HepG2 (cell line): ENCODE measurements at regions not wholly inside any gene's neighbourhood (a gene's known extent, or its start where the extent isn't known, plus 50 kb on each side); places are given as distances from the start of the nearest gene placed in this dataset.

Experiments used
- ATAC-seq: fragments of 200-7000 bp; cut with Tn5 transposase; 3 replicates; pipeline ENCODE4 v1.9.1; 2020; ENCODE audit warnings: mild to moderate bottlenecking, moderate library complexity
- BruUV-seq: library from RNA; stranded (reverse); fragments of 400-500 nt; replicated peaks from 2 replicates; lab custom pipeline; 2021; lab: Mats Ljungman, UMichigan
- CTCF ChIA-PET: fragments of 300-600 bp; formaldehyde crosslinking; extraction: SDS; loops from one replicate; lab custom pipeline; 2021; ENCODE audit warnings: low total read pairs, inconsistent platforms, low intra/inter-chr PET ratio; lab: Yijun Ruan, JAX
- POLR2A ChIA-PET: fragments of 350-600 bp; sonication (Branson Sonifier 250); formaldehyde crosslinking; loops from one replicate; lab custom pipeline; 2020; ENCODE audit warnings: antibody characterized with exemption, inconsistent platforms; lab: Yijun Ruan, JAX
- DNase-seq: peaks from one replicate; pipeline ENCODE4 v3.0.0-alpha.2; 2015; ENCODE audit warnings: low spot score
- FAIRE-seq: peaks from 3 replicates; lab custom pipeline; 2011; peaks lifted over from hg19 to GRCh38; lab: Jason Lieb, UNC
- H2AFZ ChIP-seq: one replicate; pipeline ENCODE4 v1.6.1; 2011; ENCODE audit warnings: low read length, inconsistent platforms
- H3K27ac ChIP-seq: fragments of 300-600 bp; 3 replicates; pipeline ENCODE4 v1.8.0; 2011; ENCODE audit warnings: mixed run types, mild to moderate bottlenecking, mixed read lengths, low read length, inconsistent platforms; ENCODE audit not compliant: insufficient read depth; ENCODE audit errors: extremely low read length
- H3K27me3 ChIP-seq, 2 experiments: fragments of 200-600 bp in 1 of 2; 2 replicates in 1 of 2; 3 replicates in 1 of 2; pipeline versions ENCODE4 v1.6.0 to v1.8.0; 2011; ENCODE audit warnings: low read length in 2 of 2, mild to moderate bottlenecking in 2 of 2, moderate library complexity in 2 of 2, inconsistent platforms in 1 of 2; ENCODE audit not compliant: insufficient read depth in 2 of 2, control insufficient read depth in 1 of 2
- H3K36me3 ChIP-seq, 2 experiments: fragments of 200-600 bp in 1 of 2; replicated peaks in 1 of 2; 2 replicates in 1 of 2; 3 replicates in 1 of 2; pipeline versions ENCODE4 v1.5.1 to v1.8.0; 2011; ENCODE audit warnings: low read length in 2 of 2, inconsistent platforms in 1 of 2; ENCODE audit not compliant: insufficient read depth in 2 of 2, control insufficient read depth in 1 of 2
- H3K4me1 ChIP-seq: 2 replicates; pipeline ENCODE4 v1.5.1; 2012; ENCODE audit warnings: low read length, inconsistent platforms; ENCODE audit not compliant: insufficient read depth
- H3K4me2 ChIP-seq: 2 replicates; pipeline ENCODE4 v1.6.0; 2011; ENCODE audit warnings: low read depth, low read length, inconsistent platforms
- H3K4me3 ChIP-seq, 3 experiments: fragments of 200-600 bp in 1 of 3; sonication (generic), shearing (Covaris generic) in 1 of 3; replicated peaks in 1 of 3; 2 replicates each; pipeline ENCODE4 v1.5.1; 2011 to 2016; ENCODE audit warnings: low read length in 3 of 3, inconsistent platforms in 2 of 3, low read depth in 2 of 3, mild to moderate bottlenecking in 2 of 3, control low read depth in 1 of 3, mixed read lengths in 1 of 3; ENCODE audit not compliant: insufficient read depth in 1 of 3
- H3K79me2 ChIP-seq: one replicate; pipeline ENCODE4 v1.6.1; 2011; ENCODE audit warnings: low read length, inconsistent platforms; ENCODE audit not compliant: insufficient read depth
- H3K9ac ChIP-seq: 2 replicates; pipeline ENCODE4 v1.6.0; 2011; ENCODE audit warnings: mild to moderate bottlenecking, low read depth, low read length, inconsistent platforms; ENCODE audit not compliant: insufficient read depth
- H3K9me3 ChIP-seq: 2 replicates; pipeline ENCODE4 v1.5.1; 2012; ENCODE audit warnings: mild to moderate bottlenecking, low read length
- H4K20me1 ChIP-seq: 2 replicates; pipeline ENCODE4 v1.6.0; 2011; ENCODE audit warnings: inconsistent platforms, mild to moderate bottlenecking, low read length, moderate library complexity; ENCODE audit not compliant: insufficient read depth
- CEBPB ChIP-seq: IDR thresholded peaks from 2 replicates; pipeline ENCODE4 v1.6.1; 2011; ENCODE audit warnings: low read depth, low read length, improper control_type of control experiment, borderline replicate concordance
- POLR2AphosphoS2 ChIP-seq: IDR thresholded peaks from 2 replicates; pipeline ENCODE4 v1.6.1; 2011; ENCODE audit warnings: low read depth, low read length, improper control_type of control experiment
- SRSF1 ChIP-seq: fragments of 200-400 bp; formaldehyde crosslinking; optimal IDR thresholded peaks from 2 replicates; pipeline ENCODE3; 2017; ENCODE audit warnings: mild to moderate bottlenecking, low read depth, low read length, moderate library complexity
- TBP ChIP-seq: sonication (generic); formaldehyde crosslinking; IDR thresholded peaks from 2 replicates; pipeline ENCODE4 v1.5.0; 2020; ENCODE audit warnings: missing genetic modification reagents
- ZNF773 ChIP-seq: sonication (generic); formaldehyde crosslinking; IDR thresholded peaks from 2 replicates; pipeline ENCODE4 v1.4.0; 2020; ENCODE audit warnings: missing genetic modification reagents, borderline replicate concordance
- WGBS: methylation state at CpG from one replicate; pipeline ENCODE4 v1.1.6; 2017; ENCODE audit warnings: low lambda C conversion rate; 5-methylcytosine and 5-hydroxymethylcytosine counted together
- in situ Hi-C: cut with HindIII; loops from 2 replicates; pipeline ENCODE4 v1.10.0; 2017; ENCODE audit warnings: low pct_unique_long_range_greater_than_20kb; ENCODE audit not compliant: extremely low pct_ligation_motif_present
- intact Hi-C: fragments of 100-400 bp; cut with micrococcal nuclease; formaldehyde crosslinking; loops from one replicate; pipeline ENCODE4 v1.10.0; 2022; ENCODE audit not compliant: unreplicated experiment
- TF ChIP-seq, protein P1 (sequence below): sonication (generic); formaldehyde crosslinking; IDR thresholded peaks from 2 replicates; pipeline ENCODE4 v1.4.0; 2020; ENCODE audit warnings: low read depth, missing genetic modification reagents
- TF ChIP-seq, protein P2 (sequence below): sonication (generic); formaldehyde crosslinking; IDR thresholded peaks from 2 replicates; pipeline ENCODE4 v1.8.0; 2023; ENCODE audit warnings: mild to moderate bottlenecking, missing genetic modification reagents
- TF ChIP-seq, protein P3 (sequence below): sonication (generic); formaldehyde crosslinking; IDR thresholded peaks from 2 replicates; pipeline ENCODE4 v1.5.0; 2020; ENCODE audit warnings: mild to moderate bottlenecking, missing genetic modification reagents

DNA sequence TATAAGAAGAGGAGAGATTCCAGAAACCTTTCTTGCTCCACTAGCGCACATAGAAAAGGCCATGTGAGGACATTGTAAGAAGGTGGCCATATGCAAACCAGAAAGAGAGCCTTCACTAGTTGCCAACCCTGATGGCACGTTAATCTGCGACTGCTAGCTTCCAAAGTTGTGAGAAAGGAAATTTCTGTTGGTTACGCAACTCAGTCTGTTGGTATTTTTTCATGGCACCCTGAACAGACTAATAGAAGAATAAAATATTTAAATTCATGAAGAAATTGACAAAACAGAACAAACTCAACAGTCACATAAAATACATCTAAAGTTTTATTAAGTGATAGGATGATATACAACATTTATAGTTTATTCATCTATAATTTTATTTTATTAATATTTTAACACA, 625.9 kb upstream of the NRXN1 start:
- 25% methylated on average over 4 of the region's 4 CpGs for whole genome bisulfite sequencing
- H4K20me1 ChIP-seq: no peaks in the 10 kb centered on the region
- ChIA-PET POLR2A (no interaction called here), CTCF (no interaction called here)
- peaks cover 55% of the 10 kb centered on the region for H3K9me3 ChIP-seq
- DNase-seq (no peak), FAIRE-seq (no peak), ATAC-seq (no peak)
- no peak overlapping the region for H3K4me2 ChIP-seq
- H3K4me1 ChIP-seq: no peaks in the 10 kb centered on the region
- in situ Hi-C loops (no loop called here), intact Hi-C loops (no loop called here)
- H3K4me3 ChIP-seq: no peak overlapping the region
- BruUV-seq: no TSS peak
- no peaks in the 10 kb centered on the region for H3K27me3 ChIP-seq
- no peak overlapping the region for H3K9ac ChIP-seq
- no peaks in the 10 kb centered on the region for H3K79me2 ChIP-seq
- H2AFZ ChIP-seq: no peak overlapping the region
- TF ChIP-seq CEBPB: 0 out of 2 replicates have a peak, but pooled peaks have one; percentile 27
- TF ChIP-seq, protein P1, sequence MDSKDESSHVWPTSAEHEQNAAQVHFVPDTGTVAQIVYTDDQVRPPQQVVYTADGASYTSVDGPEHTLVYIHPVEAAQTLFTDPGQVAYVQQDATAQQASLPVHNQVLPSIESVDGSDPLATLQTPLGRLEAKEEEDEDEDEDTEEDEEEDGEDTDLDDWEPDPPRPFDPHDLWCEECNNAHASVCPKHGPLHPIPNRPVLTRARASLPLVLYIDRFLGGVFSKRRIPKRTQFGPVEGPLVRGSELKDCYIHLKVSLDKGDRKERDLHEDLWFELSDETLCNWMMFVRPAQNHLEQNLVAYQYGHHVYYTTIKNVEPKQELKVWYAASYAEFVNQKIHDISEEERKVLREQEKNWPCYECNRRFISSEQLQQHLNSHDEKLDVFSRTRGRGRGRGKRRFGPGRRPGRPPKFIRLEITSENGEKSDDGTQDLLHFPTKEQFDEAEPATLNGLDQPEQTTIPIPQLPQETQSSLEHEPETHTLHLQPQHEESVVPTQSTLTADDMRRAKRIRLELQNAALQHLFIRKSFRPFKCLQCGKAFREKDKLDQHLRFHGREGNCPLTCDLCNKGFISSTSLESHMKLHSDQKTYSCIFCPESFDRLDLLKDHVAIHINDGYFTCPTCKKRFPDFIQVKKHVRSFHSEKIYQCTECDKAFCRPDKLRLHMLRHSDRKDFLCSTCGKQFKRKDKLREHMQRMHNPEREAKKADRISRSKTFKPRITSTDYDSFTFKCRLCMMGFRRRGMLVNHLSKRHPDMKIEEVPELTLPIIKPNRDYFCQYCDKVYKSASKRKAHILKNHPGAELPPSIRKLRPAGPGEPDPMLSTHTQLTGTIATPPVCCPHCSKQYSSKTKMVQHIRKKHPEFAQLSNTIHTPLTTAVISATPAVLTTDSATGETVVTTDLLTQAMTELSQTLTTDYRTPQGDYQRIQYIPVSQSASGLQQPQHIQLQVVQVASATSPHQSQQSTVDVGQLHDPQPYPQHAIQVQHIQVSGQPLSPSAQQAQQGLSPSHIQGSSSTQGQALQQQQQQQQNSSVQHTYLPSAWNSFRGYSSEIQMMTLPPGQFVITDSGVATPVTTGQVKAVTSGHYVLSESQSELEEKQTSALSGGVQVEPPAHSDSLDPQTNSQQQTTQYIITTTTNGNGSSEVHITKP (CRISPR knock-in tag): no peak
- H3K27ac ChIP-seq: no peak overlapping the region
- no peaks in the 10 kb centered on the region for H3K36me3 ChIP-seq

DNA sequence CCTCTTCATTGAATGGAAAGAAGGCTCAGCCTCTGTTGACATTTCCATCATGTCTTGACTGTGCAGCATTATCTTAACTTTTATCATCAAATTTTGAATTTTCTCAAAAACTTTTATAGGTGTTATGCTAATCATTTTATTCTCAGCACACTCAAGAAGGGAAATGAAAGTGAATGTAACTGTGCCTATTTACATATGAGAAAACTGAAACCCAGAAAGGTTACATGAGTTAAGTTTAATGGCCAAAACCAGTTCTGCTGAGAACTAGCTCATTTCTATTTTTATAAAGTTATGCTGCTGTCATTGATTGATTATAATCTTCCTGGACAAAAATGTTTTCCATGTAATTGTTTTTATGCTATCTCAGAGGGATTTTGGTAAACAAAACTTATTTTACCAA, 618.8 kb upstream of the NRXN1 start:
- intact Hi-C loops (no loop called here), in situ Hi-C loops (no loop called here)
- BruUV-seq: no TSS peak
- ATAC-seq: no peak
- Histone ChIP-seq H3K36me3 (no peaks in the 10 kb centered on the region), H3K27me3 (no peaks in the 10 kb centered on the region), H4K20me1 (no peaks in the 10 kb centered on the region), H3K79me2 (no peaks in the 10 kb centered on the region), H3K9me3 (peaks cover 50% of the 10 kb centered on the region), H2AFZ (no peak overlapping the region), H3K4me2 (no peak overlapping the region), H3K4me1 (no peaks in the 10 kb centered on the region), H3K9ac (no peak overlapping the region), H3K4me3 (no peak overlapping the region), H3K27ac (no peak overlapping the region)
- no peak for TF ChIP-seq POLR2AphosphoS2
- TF ChIP-seq, protein P2, sequence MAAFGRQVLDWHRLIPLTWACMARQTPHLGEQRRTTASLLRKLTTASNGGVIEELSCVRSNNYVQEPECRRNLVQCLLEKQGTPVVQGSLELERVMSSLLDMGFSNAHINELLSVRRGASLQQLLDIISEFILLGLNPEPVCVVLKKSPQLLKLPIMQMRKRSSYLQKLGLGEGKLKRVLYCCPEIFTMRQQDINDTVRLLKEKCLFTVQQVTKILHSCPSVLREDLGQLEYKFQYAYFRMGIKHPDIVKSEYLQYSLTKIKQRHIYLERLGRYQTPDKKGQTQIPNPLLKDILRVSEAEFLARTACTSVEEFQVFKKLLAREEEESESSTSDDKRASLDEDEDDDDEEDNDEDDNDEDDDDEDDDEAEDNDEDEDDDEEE: no peak
- TF ChIP-seq ZNF773: no peak
- TF ChIP-seq TBP: no peak
- TF ChIP-seq, protein P3, sequence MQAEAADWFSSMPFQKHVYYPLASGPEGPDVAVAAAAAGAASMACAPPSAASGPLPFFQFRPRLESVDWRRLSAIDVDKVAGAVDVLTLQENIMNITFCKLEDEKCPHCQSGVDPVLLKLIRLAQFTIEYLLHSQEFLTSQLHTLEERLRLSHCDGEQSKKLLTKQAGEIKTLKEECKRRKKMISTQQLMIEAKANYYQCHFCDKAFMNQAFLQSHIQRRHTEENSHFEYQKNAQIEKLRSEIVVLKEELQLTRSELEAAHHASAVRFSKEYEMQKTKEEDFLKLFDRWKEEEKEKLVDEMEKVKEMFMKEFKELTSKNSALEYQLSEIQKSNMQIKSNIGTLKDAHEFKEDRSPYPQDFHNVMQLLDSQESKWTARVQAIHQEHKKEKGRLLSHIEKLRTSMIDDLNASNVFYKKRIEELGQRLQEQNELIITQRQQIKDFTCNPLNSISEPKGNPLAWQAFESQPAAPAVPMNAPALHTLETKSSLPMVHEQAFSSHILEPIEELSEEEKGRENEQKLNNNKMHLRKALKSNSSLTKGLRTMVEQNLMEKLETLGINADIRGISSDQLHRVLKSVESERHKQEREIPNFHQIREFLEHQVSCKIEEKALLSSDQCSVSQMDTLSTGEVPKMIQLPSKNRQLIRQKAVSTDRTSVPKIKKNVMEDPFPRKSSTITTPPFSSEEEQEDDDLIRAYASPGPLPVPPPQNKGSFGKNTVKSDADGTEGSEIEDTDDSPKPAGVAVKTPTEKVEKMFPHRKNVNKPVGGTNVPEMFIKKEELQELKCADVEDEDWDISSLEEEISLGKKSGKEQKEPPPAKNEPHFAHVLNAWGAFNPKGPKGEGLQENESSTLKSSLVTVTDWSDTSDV (CRISPR knock-in tag): no peak
- no peak for TF ChIP-seq SRSF1
- no peak for FAIRE-seq
- POLR2A ChIA-PET: no interaction called here
- CTCF ChIA-PET: no interaction called here
- DNase-seq: no peak
